WI38 (cell line): ENCODE measurements at regions not wholly inside any gene's neighbourhood (a gene's known extent, or its start where the extent isn't known, plus 50 kb on each side); places are given as distances from the start of the nearest gene placed in this dataset.

Experiments
- H3K4me3 ChIP-seq: 2 replicates; pipeline ENCODE4 v1.5.1; 2011; ENCODE audit warnings: low read depth, mild to moderate bottlenecking, control low read depth, low read length
- TF ChIP-seq, protein P1 (sequence below): IDR thresholded peaks from 2 replicates; pipeline ENCODE4 v1.5.1; 2012; ENCODE audit warnings: low read depth, mild to moderate bottlenecking, control low read depth, low read length

DNA sequence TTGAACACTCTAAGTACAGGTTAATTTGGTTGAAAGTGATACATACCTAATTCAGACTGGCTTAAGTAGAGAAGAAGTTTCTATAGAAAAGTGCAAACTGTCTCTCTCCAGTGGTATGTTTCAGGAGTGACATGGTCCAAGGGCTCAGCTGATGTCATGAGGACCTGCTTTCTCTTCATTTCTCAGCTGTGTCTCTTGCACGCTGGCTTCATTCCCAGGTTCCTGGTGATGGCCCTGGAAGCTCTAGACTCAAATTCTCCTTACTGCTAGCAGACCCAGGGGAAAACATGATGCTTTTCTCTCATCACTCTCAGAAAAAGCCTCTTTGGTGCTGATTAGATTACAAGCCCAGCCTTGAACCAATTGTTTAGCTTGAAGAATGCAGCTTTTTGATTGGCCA, 211.9 kb upstream of the CLINT1 start:
- TF ChIP-seq, protein P1, sequence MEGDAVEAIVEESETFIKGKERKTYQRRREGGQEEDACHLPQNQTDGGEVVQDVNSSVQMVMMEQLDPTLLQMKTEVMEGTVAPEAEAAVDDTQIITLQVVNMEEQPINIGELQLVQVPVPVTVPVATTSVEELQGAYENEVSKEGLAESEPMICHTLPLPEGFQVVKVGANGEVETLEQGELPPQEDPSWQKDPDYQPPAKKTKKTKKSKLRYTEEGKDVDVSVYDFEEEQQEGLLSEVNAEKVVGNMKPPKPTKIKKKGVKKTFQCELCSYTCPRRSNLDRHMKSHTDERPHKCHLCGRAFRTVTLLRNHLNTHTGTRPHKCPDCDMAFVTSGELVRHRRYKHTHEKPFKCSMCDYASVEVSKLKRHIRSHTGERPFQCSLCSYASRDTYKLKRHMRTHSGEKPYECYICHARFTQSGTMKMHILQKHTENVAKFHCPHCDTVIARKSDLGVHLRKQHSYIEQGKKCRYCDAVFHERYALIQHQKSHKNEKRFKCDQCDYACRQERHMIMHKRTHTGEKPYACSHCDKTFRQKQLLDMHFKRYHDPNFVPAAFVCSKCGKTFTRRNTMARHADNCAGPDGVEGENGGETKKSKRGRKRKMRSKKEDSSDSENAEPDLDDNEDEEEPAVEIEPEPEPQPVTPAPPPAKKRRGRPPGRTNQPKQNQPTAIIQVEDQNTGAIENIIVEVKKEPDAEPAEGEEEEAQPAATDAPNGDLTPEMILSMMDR = no peak
- no peak overlapping the region for H3K4me3 ChIP-seq

DNA sequence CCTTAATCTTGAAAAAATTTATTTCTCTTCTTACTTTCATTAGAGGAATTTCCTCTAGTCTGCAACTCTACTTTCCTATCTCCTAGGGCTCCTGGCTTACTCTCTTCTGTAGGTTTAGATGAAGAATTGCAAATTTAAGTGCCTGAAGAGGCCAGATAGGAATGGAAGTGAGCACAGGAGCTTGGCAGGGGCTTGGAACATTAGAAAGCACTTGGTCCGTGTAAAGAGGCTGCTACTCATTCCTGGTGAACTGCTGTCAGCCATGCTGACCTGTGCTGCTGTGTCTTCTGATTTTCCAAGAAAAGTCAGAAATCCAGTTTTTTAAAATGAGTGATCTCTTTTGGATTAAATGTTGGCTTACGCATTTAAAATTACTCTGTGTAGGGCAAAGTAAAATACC, 210.9 kb upstream of the CLINT1 start:
- no peak overlapping the region for H3K4me3 ChIP-seq

DNA sequence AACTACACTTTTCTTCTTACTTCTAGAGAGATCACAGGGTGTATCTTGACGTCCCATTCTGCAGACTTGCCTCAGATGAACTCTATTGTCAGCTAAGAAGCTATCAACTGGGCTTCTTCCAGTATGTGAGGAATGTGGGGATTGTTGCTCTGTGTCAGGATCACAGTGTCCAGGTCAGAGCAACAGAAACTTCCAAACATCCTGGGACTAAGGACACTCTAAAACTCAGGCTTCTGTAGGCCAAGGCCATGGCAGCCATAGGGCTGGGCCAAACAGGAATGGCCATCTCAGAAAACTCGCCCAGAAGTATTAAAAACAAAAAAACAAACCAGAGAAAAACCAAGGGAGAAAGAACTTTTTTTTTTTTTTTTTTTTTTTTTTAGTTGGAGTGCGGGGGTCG, 210.0 kb upstream of the CLINT1 start:
- TF ChIP-seq, protein P1 = no peak
- no peak overlapping the region for H3K4me3 ChIP-seq

More for the DNA sequence above, 210.9 kb upstream of the CLINT1 start:
- TF ChIP-seq, protein P1 = no peak

DNA sequence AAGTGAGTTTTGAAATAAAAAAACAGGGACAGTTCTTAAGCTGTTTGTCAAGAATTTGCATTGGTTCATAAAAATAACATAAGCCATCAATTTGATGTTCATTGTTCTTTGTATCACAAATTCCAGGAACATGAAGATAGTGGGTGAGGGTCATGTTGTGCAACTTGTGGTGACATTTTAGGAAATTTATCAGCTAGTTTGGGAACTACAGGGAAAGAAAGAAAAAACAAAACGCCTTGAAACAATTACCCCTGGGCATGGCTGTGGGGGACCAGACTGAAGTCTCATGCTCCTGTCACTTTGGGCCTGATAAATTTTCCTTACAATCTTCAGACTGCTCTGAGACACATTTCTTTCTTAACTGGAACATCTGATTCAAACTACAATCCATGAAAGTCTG, 207.1 kb upstream of the CLINT1 start:
- no peak overlapping the region for H3K4me3 ChIP-seq
- TF ChIP-seq, protein P1 = no peak

DNA sequence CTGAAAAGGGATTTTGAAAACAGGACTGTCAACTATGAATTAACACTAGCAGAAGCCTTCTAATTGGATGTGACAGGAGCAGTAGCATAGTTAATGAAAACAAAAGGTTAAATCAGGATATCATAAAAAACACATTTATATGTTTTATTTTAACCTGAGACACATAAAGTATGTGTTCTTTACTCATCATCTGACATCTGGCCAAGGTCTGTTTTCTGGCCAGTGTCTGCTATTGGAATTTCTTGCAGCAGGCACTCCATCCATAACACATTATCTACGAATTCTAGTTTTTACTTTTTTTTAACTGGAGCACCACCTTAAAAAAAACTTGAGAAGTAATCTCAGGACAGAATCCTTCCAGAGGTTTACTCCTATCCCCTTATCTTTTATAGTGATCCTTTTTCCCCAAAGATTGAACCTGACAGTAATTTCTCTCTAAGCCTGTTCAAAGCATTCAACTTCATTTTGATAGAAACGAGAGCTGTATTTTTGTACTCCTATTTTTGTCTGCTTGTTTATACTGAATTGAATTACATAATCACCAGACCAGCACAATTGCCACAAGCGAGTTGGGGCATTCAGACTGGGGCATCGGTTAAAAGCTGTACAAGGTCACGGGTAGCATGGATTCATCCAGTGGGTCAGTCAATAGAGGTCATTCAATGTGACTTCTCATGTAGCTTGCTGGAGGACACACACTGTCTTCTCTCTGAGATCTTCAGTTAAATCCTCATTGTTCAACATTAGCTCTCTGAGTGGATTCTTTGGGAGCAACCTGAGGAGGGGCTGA, 205.6 kb upstream of the CLINT1 start:
- no peak overlapping the region for H3K4me3 ChIP-seq
- TF ChIP-seq, protein P1 = no peak

DNA sequence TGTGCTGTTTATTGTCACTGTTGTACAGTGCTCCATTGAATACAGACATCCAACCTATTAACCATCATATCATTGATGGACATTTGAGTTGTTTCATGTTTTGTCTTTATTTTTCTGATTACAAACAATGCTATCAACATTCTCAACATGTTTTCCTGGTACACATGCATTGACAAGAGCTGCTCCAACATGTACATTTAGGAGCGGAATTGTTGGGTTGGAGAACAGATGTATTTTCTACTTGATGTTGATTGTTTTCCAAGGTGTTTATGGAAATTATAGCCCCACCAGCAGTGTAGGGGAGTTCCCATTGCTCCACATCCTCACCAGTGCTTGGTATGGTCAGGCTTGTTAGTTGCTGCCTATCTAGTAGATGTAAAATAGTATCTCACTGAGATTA, 204.1 kb upstream of the CLINT1 start:
- no peak overlapping the region for H3K4me3 ChIP-seq
- TF ChIP-seq, protein P1 = no peak

DNA sequence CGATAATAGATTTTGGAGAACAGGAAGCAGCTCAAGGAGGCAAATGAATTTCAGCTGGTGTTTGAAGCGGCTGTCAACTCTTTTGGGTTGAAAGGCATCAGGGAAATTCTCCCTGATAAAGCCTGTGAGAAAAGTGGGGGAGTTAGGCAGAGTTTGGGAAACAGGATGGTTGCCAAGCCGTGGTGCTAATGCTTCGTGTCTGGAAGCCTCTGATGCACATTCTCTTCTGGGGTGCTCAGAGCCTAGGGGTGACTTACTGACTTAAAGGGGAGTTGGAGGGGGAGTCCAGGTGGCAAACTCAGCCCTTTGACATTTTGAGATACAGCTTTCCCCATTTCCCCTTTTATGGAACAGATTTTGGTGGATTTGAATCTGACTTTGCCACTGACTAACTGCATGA, 202.5 kb upstream of the CLINT1 start:
- TF ChIP-seq, protein P1 = no peak
- H3K4me3 ChIP-seq = no peak overlapping the region
